ENCODE measurements at regions not wholly inside any gene's neighbourhood (a gene's known extent, or its start where the extent isn't known, plus 50 kb on each side); places are given as distances from the start of the nearest gene placed in this dataset.
"Not testable (repeated sequence)": the region's sequence is repeated elsewhere in the genome, so short reads cannot be mapped to it uniquely, and the experiment has no call there.

DNA sequence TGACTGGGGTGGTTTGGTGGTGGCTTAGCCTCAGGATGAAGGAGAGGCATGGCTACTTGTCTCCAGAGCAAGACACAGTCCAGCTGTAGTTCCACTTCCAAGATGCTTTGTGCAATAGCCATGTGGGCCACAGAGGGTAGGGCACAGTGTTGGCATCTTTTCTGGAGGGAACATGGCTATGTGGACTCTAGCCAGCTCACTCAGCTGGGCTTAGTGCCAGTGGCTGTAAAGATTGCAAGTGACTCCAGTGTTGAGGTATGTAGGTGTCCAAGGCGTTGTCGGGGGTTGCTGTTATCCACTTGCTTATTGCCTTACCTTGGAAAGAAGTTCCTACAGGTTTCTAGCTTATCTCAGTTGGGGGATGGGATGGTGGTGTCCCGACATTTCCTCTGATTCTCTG, 233.4 kb downstream of the CD109 start:
- DNase-seq (ENCODE audit: low read depth in 4 of 4, low spot score in 3 of 4), result no peak

DNA sequence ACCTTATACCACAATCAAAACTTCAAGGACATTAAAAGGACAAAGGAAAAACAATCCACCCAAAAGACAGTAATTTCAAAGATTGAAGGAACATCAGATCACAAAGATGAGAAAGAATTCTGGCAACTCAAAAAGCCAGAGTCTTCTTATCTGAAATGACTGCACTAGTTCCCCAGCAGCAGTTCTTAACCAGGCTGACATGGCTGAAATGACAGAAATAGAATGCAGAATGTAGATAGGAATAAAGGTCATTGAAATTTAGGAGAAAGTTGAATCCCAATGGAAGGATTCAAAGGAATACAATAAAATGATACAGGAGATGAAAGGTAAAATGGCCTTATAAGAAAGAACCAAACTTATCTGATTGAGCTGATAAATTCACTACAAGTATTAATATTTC, 231.4 kb downstream of the CD109 start:
- DNase-seq (ENCODE audit: low read depth in 4 of 4, low spot score in 3 of 4), result no peak

DNA sequence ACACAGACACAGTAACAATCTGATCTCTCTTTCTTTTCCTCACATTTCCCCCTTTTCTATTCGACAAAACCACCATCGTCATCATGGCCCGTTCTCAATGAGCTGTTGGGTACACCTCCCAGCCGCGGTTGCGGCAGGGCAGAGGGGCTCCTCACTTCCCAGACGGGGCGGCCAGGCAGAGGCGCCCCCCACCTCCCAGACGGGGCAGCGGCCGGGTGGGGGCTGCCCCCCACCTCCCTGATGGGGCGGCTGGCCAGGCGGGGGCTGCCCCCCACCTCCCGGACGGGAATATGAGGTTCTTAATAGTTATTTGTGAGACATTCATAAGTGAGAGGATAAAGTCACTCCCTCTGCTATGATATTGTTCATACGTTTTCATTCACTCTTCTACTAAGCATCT, 229.7 kb downstream of the CD109 start:
- not testable (repeated sequence) for DNase-seq (ENCODE audit: low read depth in 4 of 4, low spot score in 3 of 4)

DNA sequence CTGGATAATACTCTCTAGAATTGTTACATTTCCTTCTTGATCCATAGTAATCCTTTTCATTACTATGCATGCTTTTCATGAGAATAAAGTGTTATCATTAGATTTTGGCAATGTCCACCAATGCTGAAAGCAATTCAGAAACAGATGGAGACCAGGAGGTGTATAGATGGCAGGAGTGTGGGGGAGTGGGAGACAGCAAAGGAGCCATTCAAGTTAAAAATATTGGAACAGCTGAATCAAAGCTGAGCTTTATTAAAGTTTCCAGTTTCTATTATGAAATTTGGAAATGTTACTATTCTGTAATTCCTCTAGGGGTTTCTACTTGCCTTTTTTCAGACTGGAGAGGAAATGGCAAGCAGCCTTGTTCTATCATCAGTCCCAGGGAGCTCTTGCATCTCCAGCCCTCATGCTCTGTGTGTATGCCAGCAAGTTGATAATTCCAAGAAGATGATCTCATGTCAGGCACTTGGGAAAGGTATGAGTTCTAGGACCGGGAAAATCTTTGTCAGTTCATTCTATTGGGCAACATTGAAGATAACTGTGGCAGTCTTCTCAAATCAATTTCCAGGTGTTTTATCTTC, 228.0 kb downstream of the CD109 start:
- no peak for DNase-seq (ENCODE audit: low read depth in 4 of 4, low spot score in 3 of 4)

DNA sequence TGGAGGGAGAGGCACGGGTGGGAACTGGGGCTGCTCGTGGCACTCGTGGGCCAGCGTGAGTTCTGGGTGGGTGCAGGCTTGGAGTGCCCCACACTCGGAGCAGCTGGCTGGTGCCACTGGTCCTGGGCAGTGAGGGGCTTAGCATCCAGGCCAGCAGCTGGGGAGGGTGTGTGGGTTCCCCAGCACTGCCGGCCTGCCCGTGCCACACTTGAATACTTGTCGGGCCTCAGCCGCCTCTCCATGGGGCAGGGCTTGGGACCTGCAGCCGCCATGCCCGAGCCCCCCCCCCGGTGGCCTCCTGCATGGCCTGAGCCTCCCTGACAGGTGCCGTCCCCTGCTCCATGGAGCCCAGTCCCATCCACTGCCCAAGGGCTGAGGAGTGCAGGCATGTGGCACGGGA, 207.2 kb downstream of the CD109 start:
- no peak for DNase-seq (ENCODE audit: low read depth in 4 of 4, low spot score in 3 of 4)

DNA sequence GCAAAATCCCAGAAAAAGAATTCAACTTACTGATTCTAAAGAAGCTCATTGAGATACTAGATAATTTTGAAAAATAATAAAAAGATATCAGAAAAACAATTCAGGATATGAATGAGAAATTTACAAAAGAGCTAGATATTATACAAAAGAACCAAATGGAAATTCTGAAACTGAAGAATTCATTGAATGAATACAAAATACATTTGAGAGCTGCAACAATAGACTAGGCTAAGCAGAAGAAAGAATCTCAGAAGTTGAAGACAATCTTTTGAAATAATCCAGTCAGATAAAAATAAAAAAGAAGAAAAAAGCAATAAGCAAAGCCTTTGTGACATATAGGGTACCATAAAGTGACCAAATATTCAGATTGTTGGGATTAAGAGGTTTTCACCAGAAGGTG, 206.0 kb downstream of the CD109 start:
- DNase-seq (ENCODE audit: low read depth in 4 of 4, low spot score in 3 of 4), result no peak

DNA sequence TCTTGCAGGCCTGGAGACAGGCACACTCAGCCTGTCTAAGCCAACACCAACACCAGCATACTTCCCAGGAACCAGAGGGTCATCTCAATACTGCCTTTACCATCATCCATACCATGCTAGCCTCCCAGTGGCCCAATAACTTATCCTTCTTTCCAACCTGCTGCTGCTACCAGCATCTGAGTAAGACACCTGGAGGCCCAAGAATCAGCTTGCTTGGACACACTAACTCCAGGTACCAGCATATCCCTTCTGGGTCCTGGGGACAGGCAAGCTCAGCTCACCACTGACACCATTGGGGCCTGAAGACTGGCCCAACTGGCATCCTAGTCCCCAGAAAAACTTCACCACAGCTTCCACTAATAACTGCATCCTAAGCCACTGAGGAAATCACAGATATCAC, 205.3 kb downstream of the CD109 start:
- no peak for DNase-seq (ENCODE audit: low read depth in 4 of 4, low spot score in 3 of 4)

DNA sequence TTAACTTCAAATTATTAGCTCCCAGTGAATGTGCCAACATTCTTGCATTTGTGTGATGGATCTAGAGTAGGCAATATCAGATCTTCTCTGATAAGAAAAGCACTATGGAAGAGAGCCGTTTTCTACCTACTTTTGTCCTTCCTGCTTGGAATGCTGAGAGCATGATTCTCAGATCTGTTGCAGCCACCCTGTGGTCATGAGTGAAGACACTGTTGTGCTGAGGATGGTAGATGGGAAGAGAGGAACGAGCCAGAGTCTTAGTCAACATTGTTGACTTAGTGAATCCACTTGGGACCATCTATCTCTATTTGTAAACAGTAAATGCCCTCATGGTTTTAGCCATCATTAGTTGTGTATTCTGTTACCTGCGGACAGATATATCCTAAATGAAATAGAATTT, 202.6 kb downstream of the CD109 start:
- no peak for DNase-seq (ENCODE audit: low read depth in 4 of 4, low spot score in 3 of 4)

DNA sequence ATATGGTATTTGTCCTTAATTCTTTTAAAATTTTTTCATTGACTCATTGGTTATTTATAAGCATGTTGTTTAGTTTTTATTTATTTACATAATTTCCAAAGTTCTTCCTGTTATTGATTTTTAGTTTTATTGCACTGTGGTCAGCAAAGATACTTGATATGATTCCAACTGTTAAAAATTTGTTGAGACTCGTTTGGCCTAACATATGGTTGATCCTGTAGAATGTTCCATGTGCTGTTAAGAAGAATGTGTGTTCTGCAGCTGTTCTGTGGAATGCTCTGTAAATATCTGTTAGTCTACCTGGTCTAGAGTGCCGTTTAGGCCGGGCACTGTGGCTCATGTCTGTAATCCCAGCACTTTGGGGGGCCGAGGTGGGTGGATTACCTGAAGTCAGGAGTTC, 197.7 kb downstream of the CD109 start:
- no peak for DNase-seq (ENCODE audit: low read depth in 4 of 4, low spot score in 3 of 4)

DNA sequence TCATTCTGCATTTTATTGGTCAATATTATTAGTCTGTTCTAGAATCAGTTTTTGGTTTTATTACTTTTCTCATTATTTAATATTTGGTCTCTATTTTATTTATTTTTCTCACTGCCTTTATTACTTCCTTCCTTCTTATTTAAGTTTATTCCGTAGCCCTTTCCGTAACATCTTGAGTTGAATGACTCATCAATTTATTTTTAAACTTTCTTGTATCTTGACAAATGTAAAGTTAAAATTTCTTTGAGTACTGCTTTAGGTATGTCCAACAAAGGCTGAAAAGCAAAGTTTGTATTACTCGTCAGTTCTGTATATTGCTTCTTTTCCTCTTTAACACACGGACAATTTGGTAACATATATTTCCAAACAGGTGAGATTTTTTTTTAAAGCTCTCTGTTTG, 192.0 kb downstream of the CD109 start:
- no peak for DNase-seq (ENCODE audit: low read depth in 4 of 4, low spot score in 3 of 4)

DNA sequence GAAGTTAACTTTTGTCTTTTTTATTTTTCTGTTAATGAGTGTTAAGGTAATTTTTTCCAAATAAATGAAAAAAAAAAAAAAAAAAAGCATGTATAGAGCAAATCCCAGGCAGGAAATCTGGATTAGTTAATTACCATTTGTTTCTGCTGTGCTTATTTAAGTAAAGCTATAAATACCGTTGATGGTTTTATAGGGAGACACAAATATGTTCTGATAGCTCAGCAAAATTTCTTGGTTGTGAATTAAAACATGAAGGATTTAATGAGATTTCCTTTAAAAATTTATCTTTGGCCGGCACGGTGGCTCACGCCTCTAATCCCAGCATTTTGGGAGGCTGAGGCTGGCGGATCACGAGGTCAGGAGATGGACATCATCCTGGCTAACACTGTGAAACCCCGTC, 189.4 kb downstream of the CD109 start:
- no peak for DNase-seq (ENCODE audit: low read depth in 4 of 4, low spot score in 3 of 4)

DNA sequence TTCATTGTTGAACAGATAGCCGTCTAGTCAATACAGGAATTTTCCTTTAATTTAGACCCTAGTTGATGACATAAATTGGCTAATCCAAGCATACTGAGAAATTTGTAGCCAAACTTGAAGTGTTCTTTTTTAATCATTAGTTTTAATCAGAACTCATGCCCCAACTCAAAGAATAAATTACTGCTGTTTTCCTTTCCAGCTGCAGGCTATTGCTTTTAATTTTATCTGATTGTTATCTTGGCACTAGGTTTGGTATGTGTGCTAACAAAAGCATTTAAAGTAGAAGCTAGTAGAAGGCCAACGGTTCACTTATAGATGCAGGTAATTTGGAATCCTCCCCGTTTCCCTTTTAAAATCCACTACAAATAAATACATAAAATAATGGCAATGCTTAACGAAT, 188.5 kb downstream of the CD109 start:
- DNase-seq (ENCODE audit: low read depth in 4 of 4, low spot score in 3 of 4), result no peak

DNA sequence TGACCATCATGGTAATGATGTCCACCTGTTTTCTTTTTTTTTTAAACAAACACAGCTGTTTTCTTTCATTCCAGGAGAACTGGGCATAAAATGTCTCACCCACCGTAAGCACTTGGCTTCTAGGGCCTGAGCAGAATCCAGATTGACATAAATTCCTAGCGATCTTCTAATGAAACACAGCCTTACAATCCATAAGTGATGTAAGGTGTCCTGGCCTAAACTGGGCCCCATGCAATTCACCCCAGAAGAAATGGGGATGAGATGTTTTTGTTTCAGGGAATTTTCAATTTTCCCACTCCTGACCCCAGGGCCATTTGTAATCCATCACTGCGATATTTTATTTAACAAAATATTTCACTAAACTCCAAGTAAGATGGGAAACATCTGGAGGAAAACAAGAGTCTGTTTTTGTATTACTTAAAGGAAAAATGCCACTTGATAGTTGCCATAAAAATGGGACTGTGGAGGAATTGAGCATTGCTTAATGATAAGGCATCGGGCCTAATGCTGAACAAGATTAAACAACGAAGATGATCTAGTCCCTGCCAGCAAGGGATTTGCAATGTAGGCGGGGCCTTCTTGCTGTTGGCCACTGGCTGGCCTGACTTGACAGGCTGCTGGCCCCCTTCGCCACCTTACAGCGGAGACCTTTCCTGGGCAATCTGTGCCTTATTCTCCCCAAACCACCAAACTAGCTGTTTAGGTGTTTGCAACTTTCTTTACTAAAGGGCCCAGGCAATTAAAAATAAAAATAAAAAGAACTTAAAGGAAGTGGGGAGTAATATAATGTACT, 183.7 kb downstream of the CD109 start:
- no peak for DNase-seq (ENCODE audit: low read depth in 4 of 4, low spot score in 3 of 4)

DNA sequence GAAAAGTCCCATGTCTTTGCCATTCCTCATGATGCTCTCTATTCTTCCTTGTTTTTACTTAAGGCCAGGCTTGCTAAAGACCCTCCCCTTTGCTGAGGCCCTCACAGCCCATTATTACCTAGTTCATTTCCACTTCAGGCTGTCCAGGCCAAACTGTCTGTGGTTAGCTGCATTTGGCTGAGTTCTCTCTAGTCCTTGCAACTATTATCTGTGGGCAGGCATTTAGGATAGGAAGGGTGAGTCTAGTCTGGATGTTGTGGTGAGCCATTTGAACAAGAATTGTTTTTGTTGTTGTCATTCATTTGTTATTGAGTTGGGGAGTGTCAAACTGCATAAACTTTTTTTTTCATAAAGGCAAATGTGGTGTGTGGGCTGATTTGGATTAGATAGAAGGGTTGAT, 182.4 kb downstream of the CD109 start:
- no peak for DNase-seq (ENCODE audit: low read depth in 4 of 4, low spot score in 3 of 4)
